ENCODE measurements at regions not wholly inside any gene's neighbourhood (a gene's known extent, or its start where the extent isn't known, plus 50 kb on each side); places are given as distances from the start of the nearest gene placed in this dataset.
"Not testable (repeated sequence)": the region's sequence is repeated elsewhere in the genome, so short reads cannot be mapped to it uniquely, and the experiment has no call there.

- DNase-seq = not testable (repeated sequence)
Measured at GRCh38 chr4:127343123-127343522, 289.6 kb upstream of the INTU start.

- DNase-seq = no peak
Measured at GRCh38 chr4:127344071-127344470, 288.7 kb upstream of the INTU start.

- DNase-seq = peak; percentile 56
Measured at GRCh38 chr4:127347936-127348335, 284.8 kb upstream of the INTU start.

GRCh38 chr4:127352220-127353113, 280.3 kb upstream of the INTU start:
- DNase-seq = peak; percentile 77

GRCh38 chr4:127355743-127356142, 277.0 kb upstream of the INTU start:
- DNase-seq = peak; percentile 18

- no peak for DNase-seq
Measured at GRCh38 chr4:127357765-127358164, 275.0 kb upstream of the INTU start.

- DNase-seq = no peak
Measured at GRCh38 chr4:127362686-127363085, 270.1 kb upstream of the INTU start.

- no peak for DNase-seq
Measured at GRCh38 chr4:127364397-127364796, 268.4 kb upstream of the INTU start.

- DNase-seq = no peak
Measured at GRCh38 chr4:127364911-127365310, 267.8 kb upstream of the INTU start.

- DNase-seq = no peak
Measured at GRCh38 chr4:127370604-127371003, 262.2 kb upstream of the INTU start.

GRCh38 chr4:127379499-127379898, 253.3 kb upstream of the INTU start:
- peak; percentile 24 for DNase-seq

- not testable (repeated sequence) for DNase-seq
Measured at GRCh38 chr4:127379948-127380347, 252.8 kb upstream of the INTU start.

- no peak for DNase-seq
Measured at GRCh38 chr4:127383666-127384065, 249.1 kb upstream of the INTU start.

- DNase-seq = no peak
Measured at GRCh38 chr4:127394516-127394915, 238.2 kb upstream of the INTU start.

- no peak for DNase-seq
Measured at GRCh38 chr4:127400276-127400675, 232.5 kb upstream of the INTU start.

GRCh38 chr4:127400731-127401346, 231.9 kb upstream of the INTU start:
- DNase-seq = peak; percentile 79

GRCh38 chr4:127403471-127404084, 229.2 kb upstream of the INTU start:
- peak; percentile 61 for DNase-seq

GRCh38 chr4:127406187-127406586, 226.6 kb upstream of the INTU start:
- DNase-seq = no peak

- not testable (repeated sequence) for DNase-seq
Measured at GRCh38 chr4:127407572-127407971, 225.2 kb upstream of the INTU start.

GRCh38 chr4:127410201-127410600, 222.6 kb upstream of the INTU start:
- no peak for DNase-seq

GRCh38 chr4:127410644-127411043, 222.1 kb upstream of the INTU start:
- no peak for DNase-seq

GRCh38 chr4:127414951-127415606, 217.7 kb upstream of the INTU start:
- no peak for DNase-seq

- peak; percentile 41 for DNase-seq
Measured at GRCh38 chr4:127416115-127416514, 216.6 kb upstream of the INTU start.
